GF-D8 (cell line): ENCODE measurements at regions not wholly inside any gene's neighbourhood (a gene's known extent, or its start where the extent isn't known, plus 50 kb on each side); places are given as distances from the start of the nearest gene placed in this dataset.

Experiments used
- DNase-seq: peaks from one replicate; lab custom pipeline; 2025; lab: John Stamatoyannopoulos, UW

- no peak for DNase-seq
These were observed 157.6 kb upstream of the NDUFV2 start for GRCh38 chr18:8944871-8945245.

- no peak for DNase-seq
These were observed 157.0 kb upstream of the NDUFV2 start for GRCh38 chr18:8945514-8945913.

GRCh38 chr18:8946066-8946838 lies 156.2 kb upstream of the NDUFV2 start:
- DNase-seq = no peak

- no peak for DNase-seq
These were observed 154.9 kb upstream of the NDUFV2 start for GRCh38 chr18:8947566-8947965.

GRCh38 chr18:8948011-8948410 lies 154.5 kb upstream of the NDUFV2 start:
- no peak for DNase-seq

- DNase-seq = no peak
These were observed 153.9 kb upstream of the NDUFV2 start for GRCh38 chr18:8948471-8949149.

GRCh38 chr18:8949206-8949605 lies 153.3 kb upstream of the NDUFV2 start:
- no peak for DNase-seq

GRCh38 chr18:8951491-8951890 lies 151.0 kb upstream of the NDUFV2 start:
- no peak for DNase-seq

GRCh38 chr18:8952174-8952573 lies 150.3 kb upstream of the NDUFV2 start:
- no peak for DNase-seq

- no peak for DNase-seq
These were observed 149.4 kb upstream of the NDUFV2 start for GRCh38 chr18:8952769-8953760.

GRCh38 chr18:8957731-8958130 lies 144.8 kb upstream of the NDUFV2 start:
- no peak for DNase-seq

- DNase-seq = no peak
These were observed 143.8 kb upstream of the NDUFV2 start for GRCh38 chr18:8958660-8959059.

- DNase-seq = no peak
These were observed 142.9 kb upstream of the NDUFV2 start for GRCh38 chr18:8959551-8960135.

GRCh38 chr18:8960740-8961657 lies 141.5 kb upstream of the NDUFV2 start:
- DNase-seq = no peak

GRCh38 chr18:8962192-8962779 lies 140.2 kb upstream of the NDUFV2 start:
- no peak for DNase-seq

GRCh38 chr18:8962855-8963635 lies 139.5 kb upstream of the NDUFV2 start:
- DNase-seq = no peak

GRCh38 chr18:8963876-8964275 lies 138.6 kb upstream of the NDUFV2 start:
- no peak for DNase-seq

- no peak for DNase-seq
These were observed 137.1 kb upstream of the NDUFV2 start for GRCh38 chr18:8965398-8965797.

GRCh38 chr18:8966821-8967220 lies 135.7 kb upstream of the NDUFV2 start:
- DNase-seq = no peak

- no peak for DNase-seq
These were observed 134.9 kb upstream of the NDUFV2 start for GRCh38 chr18:8967573-8967972.
